IPS-NIHi7 (cell line): ENCODE measurements at regions not wholly inside any gene's neighbourhood (a gene's known extent, or its start where the extent isn't known, plus 50 kb on each side); places are given as distances from the start of the nearest gene placed in this dataset.
"Not testable (repeated sequence)": the region's sequence is repeated elsewhere in the genome, so short reads cannot be mapped to it uniquely, and the experiment has no call there.

Experiments
- DNase-seq: peaks from one replicate; pipeline ENCODE4 v3.0.0; 2012; ENCODE audit warnings: mixed read lengths; ENCODE audit errors: extremely low spot score

GRCh38 chr4:141290771-141291170, 70.1 kb downstream of the ZNF330 start:
- DNase-seq, result no peak

GRCh38 chr4:141294306-141294705, 73.6 kb downstream of the ZNF330 start:
- no peak for DNase-seq

- no peak for DNase-seq
Observed at GRCh38 chr4:141301216-141301615, 80.5 kb downstream of the ZNF330 start.

GRCh38 chr4:141302924-141303323, 82.2 kb downstream of the ZNF330 start:
- DNase-seq, result no peak

- no peak for DNase-seq
Observed at GRCh38 chr4:141304346-141304745, 83.7 kb downstream of the ZNF330 start.

- no peak for DNase-seq
Observed at GRCh38 chr4:141306331-141306730, 85.6 kb downstream of the ZNF330 start.

- DNase-seq, result peak; percentile 70
Observed at GRCh38 chr4:141307241-141307689, 86.6 kb downstream of the ZNF330 start.

GRCh38 chr4:141309874-141310273, 89.2 kb downstream of the ZNF330 start:
- no peak for DNase-seq

GRCh38 chr4:141311246-141312204, 90.8 kb downstream of the ZNF330 start:
- no peak for DNase-seq

GRCh38 chr4:141314627-141315026, 93.9 kb downstream of the ZNF330 start:
- no peak for DNase-seq

- DNase-seq, result no peak
Observed at GRCh38 chr4:141328560-141329173, 108.0 kb downstream of the ZNF330 start.

GRCh38 chr4:141329174-141329569, 108.5 kb downstream of the ZNF330 start:
- no peak for DNase-seq

GRCh38 chr4:141330616-141331015, 109.9 kb downstream of the ZNF330 start:
- no peak for DNase-seq

- DNase-seq, result no peak
Observed at GRCh38 chr4:141331534-141332358, 111.1 kb downstream of the ZNF330 start.

- DNase-seq, result not testable (repeated sequence)
Observed at GRCh38 chr4:141332359-141333181, 111.9 kb downstream of the ZNF330 start.

- not testable (repeated sequence) for DNase-seq
Observed at GRCh38 chr4:141333456-141334230, 112.9 kb downstream of the ZNF330 start.

GRCh38 chr4:141335166-141335565, 114.5 kb downstream of the ZNF330 start:
- DNase-seq, result no peak

GRCh38 chr4:141338238-141338637, 117.5 kb downstream of the ZNF330 start:
- no peak for DNase-seq

GRCh38 chr4:141339391-141339790, 118.7 kb downstream of the ZNF330 start:
- no peak for DNase-seq

- DNase-seq, result no peak
Observed at GRCh38 chr4:141339966-141340365, 119.3 kb downstream of the ZNF330 start.
